Kidney capillary endothelial cell (primary cell): ENCODE measurements at regions not wholly inside any gene's neighbourhood (a gene's known extent, or its start where the extent isn't known, plus 50 kb on each side); places are given as distances from the start of the nearest gene placed in this dataset.
"Not testable (repeated sequence)": the region's sequence is repeated elsewhere in the genome, so short reads cannot be mapped to it uniquely, and the experiment has no call there.

Experiments
- DNase-seq: peaks from one replicate; pipeline ENCODE4 v3.0.0-alpha.2; 2018; ENCODE audit warnings: low spot score

DNA sequence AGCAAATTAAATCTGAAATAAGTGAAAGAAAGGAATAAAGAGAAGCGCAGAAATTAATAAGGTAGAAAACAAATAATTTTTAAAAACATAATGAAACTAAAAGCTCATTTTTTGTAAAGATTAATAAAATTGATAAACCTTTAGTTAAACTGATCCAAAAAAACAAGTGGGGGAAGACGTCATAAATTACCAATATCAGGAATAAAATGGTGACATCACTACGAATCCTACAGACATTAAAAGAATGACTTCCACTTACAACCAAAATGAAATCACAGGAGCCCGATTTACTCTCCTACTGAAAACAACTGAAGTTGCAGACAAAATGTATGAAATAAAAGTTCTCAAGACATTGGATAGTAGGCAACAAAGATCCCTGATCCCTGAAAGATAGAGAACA, 68.1 kb upstream of the IFFO2 start:
- no peak for DNase-seq

DNA sequence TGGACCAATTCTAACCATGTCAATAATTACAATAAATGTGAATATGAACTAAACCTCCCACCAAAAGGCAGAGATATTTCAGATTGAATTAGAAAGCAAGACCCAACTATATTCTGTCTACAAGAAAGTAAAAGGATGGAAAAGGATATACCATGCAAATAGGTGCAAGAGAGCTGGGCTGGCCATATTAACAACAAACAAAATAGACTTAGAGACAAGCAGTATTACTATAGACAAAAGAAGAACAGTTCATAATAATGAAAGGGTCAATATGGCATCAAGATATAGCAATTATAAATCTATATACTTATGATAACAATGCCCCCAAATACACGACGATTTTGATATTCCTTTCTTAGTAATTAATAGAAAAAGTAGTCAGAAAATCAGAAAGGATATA, 67.3 kb upstream of the IFFO2 start:
- no peak for DNase-seq

DNA sequence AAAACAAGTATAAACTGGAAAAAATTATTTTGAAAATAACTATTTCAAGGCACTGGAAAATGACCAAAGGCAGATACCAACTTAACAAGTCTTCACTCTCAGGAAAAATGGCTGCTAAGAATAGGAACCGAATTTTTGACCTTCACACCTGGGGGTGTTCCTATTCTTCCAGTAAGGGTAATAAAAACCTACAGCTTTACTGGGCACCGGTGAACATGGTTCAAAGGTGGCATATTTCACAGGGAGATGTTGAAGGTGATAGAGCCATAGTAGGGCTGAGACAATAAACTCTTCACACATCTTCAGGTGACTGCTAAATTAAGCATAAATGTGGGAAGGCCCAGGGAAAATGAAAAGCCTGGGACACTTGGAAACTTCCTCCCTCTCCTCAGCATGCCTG, 65.4 kb upstream of the IFFO2 start:
- DNase-seq: no peak

DNA sequence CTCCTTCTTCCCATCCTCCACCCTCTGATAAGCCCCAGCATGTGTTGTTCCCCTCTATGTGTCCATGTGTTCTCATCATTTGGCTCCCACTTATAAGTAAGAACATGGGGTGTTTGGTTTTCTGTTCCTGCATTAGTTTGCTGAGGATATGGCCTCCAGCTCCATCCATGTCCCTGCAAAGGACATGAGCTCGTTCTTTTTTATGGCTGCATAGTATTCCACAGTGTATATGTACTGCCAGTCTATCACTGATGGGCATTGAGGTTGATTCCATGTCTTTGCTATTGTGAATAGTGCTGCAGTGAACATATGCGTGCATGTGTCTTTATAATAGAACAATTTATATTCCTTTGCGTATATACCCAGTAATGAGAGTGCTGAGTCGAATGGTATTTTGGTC, 62.8 kb upstream of the IFFO2 start:
- not testable (repeated sequence) for DNase-seq

DNA sequence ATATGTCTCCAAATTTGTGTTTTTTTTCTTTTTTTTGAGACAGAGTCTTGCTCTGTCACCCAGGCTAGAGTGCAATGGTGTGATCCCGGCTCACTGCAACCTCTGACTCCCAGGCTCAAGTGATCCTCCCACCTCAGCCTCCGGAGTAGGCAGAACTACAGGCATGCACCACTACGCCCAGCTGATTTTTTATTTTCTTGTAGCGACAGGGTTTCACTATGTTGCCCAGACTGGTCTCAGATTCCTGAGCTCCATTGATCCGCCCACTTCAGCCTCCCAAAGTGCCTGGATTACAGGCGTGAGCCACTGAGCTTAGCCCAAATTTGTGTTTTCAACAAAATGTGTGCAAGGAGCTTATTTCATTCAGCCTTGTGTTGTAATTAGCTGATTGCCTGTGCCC, 59.0 kb upstream of the IFFO2 start:
- DNase-seq: no peak

DNA sequence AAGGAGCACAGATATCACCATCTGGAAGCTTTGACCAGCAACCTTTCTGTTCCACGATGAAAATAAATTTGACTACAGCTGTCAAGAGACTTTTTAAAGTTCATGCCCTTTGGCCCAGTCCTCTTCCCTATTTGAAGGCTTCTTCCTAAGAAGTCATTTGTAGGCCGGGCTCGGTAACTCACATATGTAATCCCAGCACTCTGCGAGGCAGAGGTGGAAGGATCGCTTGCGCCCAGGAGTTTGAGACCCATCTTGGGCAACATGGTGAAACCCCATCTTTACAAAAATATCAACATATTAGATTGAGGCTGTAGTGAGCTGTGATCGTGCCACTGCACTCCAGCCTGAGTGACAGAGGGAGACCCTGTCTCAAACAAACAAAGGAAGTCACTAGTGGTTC, 58.3 kb upstream of the IFFO2 start:
- no peak for DNase-seq

DNA sequence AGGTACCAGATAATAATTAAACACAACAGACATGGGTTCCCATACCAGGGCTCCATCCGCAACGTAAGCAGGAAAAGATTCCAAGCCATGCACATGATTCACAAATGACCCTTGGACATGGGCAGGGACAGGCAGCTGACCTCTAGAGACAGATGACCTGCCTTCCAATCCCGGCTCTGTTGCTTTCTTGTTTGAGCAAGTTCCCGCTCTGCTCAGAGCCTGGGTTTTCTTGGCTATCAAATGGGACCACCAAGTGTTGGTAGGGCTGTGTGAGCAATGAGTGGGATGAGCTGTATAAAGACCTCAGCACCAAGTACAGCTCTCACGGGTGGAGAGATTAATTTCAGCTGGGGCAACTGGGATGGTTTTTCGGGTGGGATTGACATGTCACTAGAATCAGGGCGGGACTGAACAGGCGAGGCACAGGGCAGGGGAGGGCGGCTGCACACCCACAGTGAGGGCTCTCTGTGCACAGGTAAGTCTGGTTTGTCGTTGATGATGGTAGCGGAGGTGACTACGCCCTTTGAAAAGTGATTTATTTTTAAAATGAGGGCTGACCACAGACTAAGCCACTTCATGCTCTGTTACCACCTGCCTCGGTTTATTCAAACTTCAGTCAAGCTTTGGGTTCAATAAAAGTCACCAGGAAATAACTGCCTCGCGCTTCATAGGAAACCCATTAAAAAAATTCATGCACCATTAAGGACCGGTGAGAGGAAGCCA, 57.5 kb upstream of the IFFO2 start:
- no peak for DNase-seq

DNA sequence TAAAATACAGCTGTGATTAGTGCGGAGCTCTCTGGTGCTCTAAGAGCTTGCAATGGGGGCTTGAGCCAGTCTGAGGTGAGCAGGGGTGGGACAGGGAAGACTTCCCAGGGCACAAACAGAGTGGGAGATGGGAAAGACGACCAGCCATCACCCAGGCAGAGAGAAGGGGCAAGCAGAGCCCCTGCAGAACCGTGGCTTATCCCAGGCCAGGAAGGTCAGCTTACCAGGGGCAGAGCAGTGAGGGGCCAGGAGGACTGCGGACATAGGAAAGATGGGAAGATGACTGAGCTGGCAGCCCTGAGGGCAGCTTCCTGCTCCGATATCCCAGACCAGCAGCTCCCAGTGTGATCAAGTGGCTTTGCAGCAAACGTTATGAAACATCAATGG, 55.4 kb upstream of the IFFO2 start:
- no peak for DNase-seq

DNA sequence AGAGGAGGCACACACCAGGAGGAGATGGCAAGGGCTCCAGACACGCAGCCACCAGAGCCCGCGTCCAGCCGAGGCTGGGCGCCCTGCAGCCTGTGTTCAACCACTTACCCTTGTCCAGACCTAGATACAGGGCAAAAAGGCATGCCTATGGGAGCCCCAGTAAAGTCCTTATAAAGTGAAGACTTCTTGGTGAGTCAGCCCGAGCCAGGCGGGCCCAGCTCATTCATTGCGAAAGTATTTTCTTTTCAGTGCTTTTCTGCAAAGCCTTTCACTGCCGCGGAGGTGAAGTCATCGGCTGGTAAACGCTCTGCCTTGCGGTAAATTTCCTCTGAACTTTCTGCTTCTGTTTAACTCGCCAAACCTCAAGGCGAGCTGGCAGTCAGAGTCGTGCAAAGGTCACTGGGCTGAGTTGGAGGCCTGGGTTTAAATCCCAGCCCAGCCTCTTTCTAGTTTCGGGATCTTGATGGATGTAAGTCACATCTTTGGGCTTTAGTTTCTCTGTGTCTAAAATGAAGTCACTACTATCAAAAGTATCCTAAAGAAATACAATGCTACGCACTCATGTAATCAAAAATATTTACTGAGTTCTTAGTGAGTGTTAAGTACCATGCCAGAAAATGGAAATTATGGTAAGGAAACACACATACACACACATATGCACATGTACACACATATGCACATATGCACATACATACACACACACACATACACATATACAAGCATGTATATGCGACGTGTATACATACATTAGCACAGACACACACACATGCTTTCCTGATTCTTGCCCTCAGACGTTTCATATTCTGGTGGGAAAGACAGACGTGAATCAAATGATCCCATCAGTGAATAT, 54.7 kb upstream of the IFFO2 start:
- peak; percentile 95 for DNase-seq

DNA sequence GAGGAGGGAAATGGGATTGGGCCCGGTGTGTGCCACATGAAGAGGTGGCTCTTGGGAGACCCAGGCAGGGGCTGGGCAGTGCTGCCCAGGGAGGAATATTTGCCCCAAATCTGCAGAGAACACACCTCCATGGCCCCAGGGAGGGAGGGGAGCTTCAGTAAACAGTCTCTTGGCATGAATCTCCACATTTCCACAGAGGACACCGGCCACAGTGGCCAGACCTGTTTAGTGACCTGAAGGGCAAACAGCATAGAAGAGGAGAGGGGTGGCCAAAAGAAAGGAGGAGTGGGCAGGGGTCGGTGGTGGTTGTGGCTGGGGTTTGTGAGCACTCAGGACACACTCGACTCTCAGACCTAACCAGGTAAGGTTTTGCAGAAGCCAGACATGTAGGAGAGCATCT, 54.0 kb upstream of the IFFO2 start:
- no peak for DNase-seq

DNA sequence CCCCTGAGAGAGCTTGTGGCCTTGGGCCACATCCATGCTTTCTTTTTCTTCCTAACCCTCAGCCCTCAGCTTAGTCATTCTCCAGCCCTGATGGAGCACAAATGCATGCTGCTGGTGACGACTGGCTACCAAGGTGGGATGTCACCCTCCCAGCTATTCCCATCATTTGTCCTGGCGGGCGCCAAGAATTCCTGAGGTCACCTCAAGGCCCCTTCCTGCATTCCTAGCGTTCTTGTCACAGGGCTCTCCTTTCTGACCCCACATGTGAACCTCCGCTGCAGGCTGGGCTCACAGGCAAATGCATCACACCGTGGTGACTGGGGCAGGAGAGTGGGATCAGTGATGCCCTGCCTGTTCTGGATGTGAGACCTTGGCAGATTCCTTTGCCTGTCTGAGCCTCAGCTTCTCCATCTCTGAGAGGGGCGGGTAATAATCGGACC, 53.4 kb upstream of the IFFO2 start:
- DNase-seq: peak; percentile 78

DNA sequence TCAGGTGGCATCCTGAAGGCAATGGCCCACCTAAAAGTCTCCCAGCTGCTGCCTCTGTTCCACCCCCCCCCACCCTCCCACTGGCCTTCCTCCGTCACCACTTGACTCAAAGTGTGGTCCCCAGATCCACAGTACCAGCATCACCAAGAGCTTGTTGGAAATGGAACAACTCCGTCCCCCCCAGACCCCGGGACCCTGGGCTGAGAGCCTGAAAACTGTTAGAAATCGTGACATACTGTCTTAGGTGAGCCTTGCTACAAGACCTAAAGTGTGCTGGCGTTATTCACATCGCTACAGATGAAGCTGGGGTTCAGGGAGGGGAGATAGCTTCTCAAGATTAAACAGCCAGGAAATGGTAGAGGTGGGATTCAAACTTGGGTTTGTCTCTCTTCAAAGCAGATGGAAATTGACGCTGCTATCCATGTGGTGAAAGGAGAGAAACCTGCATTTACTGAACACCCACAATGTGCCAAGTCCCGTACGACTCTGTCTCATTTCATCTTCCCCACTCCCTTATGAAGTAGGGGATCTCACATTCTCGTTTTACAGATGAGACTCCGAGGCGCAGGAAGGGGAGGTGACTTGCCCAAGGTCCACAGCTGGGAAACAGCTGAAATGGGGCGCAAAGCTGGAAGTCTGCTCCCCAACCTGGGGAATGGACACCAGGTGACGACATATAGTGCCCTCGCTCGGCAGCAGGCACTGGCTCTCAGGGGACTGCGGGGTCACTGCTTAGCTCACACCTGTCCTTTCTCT, 52.8 kb upstream of the IFFO2 start:
- DNase-seq: no peak

DNA sequence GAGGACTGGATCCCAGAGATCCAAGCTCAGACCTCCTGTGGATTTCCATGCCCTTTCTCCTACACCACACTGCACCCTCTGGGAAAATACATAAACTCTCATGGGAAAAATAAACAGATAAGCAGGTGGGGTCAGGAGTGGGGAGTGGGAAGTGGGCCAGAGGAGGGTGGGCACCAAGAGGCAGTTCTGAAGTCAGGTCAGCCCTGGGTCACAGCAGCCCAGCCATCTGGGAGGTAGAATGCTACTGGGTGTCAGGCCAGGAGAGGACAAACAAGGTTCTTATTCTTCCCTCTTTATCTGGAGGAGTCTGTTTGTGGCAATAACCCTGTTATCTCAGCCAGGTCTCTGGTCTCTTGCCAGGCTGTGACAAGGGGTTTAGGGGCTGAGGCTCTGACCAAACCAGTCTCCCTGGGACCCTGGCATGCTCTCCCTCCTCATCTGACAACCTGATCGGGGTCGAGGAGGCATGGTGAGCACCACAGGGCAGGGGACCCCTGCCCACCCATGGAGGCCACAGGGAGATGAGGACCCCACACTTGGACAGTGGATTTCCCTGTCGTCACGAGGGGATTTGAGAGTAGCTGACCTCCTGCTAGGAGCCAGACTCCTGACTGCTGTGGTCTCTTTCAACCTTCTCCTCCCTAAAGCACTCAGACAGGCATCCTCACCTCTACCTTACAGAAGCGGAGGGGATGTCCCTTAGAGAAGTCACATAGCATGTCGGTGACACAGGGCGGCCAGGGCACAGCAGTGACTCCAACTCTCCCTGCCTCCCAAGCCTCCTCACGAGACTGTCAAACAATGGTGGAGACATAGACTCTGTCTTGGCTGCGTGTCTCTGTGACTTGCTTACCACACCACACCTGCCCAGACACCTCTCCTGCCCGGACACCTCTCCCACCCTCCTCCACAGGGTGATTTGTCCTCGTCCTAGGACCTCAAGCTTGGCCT, 51.3 kb upstream of the IFFO2 start:
- DNase-seq: no peak

DNA sequence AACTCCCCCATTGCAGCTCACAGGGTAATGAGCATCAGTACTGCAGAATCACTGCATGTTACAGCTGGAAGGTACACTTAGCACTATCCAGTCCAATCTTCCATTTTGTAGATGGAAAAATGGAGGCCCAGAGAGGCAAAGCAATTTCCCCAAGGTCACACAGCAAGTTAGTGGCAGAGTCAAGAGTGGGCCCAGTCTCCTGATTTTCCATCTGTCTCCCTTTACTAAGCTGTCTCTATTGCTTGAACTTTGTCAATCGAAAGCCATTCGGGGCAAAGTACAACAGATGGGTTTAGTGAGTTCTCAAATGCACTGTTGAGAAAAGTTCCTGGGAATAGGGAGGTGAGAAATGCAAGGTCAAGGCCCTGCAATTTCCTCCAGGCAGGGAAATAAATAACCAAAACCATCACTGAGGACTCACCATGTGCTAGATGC, 50.4 kb upstream of the IFFO2 start:
- no peak for DNase-seq
